ENCODE measurements at regions not wholly inside any gene's neighbourhood (a gene's known extent, or its start where the extent isn't known, plus 50 kb on each side); places are given as distances from the start of the nearest gene placed in this dataset.

DNA sequence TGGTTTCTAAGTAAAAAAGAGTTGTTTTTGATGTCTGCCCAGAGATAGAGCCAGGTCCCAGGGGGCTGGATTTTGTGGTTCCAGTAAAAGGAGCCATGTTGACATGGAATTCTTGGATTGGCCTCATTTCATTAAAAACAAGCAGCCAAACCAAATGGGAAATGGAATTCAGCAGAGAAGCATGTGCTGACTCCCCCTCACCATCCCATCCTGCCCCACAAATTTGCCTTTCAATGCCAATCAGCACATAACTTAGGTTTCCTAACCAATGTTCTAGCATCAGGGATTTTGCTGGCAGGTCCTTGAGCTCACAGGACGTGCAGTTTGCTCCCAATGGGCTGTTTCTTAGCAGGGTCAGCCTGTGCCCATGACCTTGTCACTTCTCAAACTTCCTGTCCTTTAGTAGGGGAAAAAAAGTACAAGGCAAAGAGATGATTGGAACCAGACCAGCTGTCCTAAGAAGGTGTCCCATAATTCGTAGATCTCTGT lies 101.5 kb upstream of the GADD45A start (continued):
- TF ChIP-seq, protein P1, sequence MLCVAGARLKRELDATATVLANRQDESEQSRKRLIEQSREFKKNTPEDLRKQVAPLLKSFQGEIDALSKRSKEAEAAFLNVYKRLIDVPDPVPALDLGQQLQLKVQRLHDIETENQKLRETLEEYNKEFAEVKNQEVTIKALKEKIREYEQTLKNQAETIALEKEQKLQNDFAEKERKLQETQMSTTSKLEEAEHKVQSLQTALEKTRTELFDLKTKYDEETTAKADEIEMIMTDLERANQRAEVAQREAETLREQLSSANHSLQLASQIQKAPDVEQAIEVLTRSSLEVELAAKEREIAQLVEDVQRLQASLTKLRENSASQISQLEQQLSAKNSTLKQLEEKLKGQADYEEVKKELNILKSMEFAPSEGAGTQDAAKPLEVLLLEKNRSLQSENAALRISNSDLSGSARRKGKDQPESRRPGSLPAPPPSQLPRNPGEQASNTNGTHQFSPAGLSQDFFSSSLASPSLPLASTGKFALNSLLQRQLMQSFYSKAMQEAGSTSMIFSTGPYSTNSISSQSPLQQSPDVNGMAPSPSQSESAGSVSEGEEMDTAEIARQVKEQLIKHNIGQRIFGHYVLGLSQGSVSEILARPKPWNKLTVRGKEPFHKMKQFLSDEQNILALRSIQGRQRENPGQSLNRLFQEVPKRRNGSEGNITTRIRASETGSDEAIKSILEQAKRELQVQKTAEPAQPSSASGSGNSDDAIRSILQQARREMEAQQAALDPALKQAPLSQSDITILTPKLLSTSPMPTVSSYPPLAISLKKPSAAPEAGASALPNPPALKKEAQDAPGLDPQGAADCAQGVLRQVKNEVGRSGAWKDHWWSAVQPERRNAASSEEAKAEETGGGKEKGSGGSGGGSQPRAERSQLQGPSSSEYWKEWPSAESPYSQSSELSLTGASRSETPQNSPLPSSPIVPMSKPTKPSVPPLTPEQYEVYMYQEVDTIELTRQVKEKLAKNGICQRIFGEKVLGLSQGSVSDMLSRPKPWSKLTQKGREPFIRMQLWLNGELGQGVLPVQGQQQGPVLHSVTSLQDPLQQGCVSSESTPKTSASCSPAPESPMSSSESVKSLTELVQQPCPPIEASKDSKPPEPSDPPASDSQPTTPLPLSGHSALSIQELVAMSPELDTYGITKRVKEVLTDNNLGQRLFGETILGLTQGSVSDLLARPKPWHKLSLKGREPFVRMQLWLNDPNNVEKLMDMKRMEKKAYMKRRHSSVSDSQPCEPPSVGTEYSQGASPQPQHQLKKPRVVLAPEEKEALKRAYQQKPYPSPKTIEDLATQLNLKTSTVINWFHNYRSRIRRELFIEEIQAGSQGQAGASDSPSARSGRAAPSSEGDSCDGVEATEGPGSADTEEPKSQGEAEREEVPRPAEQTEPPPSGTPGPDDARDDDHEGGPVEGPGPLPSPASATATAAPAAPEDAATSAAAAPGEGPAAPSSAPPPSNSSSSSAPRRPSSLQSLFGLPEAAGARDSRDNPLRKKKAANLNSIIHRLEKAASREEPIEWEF (IDR thresholded peaks at IDR 0.05; ENCODE audit: insufficient replicate concordance, low read depth, low read length): no peak
- no peak for TF ChIP-seq ESRRA (IDR thresholded peaks at IDR 0.05; ENCODE audit: low read length)

DNA sequence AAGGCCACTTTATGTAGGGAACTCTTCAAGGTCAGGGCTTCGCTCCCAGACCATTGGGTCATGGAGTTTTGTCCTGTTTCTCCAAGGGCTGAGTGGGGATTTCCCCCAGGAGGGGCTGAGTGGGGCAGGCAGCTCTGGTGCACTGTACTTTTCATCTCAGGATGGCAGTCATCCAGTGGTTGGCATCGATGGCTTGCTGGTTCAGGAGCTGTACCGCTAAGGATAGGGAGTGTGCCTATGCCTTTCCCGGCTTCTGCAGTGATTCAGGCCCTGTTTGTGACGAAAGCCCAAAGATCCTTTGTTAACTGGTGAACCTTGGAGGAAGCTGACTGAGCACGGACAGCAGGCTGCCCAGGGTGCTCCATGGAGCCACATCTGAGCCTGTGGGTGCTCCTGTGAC lies 100.1 kb upstream of the GADD45A start:
- no peaks in the 10 kb centered on the region for H4K20me1 ChIP-seq (ENCODE audit: control insufficient read depth, insufficient read depth)
- H3K9ac ChIP-seq (ENCODE audit: control insufficient read depth, insufficient read depth, low read length): no peak overlapping the region
- DNase-seq (ENCODE audit: low read depth, low spot score) (no peak), ATAC-seq (no peak), FAIRE-seq (no peak)
- intact Hi-C loops (cut with micrococcal nuclease; ENCODE audit: unreplicated experiment): no loop called here
- no peak overlapping the region for H3K27ac ChIP-seq (ENCODE audit: control insufficient read depth, insufficient read depth)
- ChIA-PET RAD21 (ENCODE audit: unreplicated experiment) (interaction anchor here (0.6 to 1.8 kb wide), 3 partner anchors 90 to 235 kb away, joined by 3 to 5 read pairs (median 4); no protein-coding TSS in a partner anchor), SMC1A (ENCODE audit: uncharacterized antibody, unreplicated experiment) (interaction anchor here (0.9 kb wide), 1 partner anchor 14 kb away, joined by 3 read pairs; no protein-coding TSS in a partner anchor), CTCF (interaction anchor here (0.8 to 1.0 kb wide), 2 partner anchors 12 to 24 kb away, joined by 3 read pairs; no protein-coding TSS in a partner anchor), POLR2A (interaction anchor here (1.1 kb wide), 1 partner anchor 10 kb away, joined by 3 read pairs; no protein-coding TSS in a partner anchor)
- no peaks in the 10 kb centered on the region for H3K36me3 ChIP-seq (ENCODE audit: control insufficient read depth in 2 of 2, insufficient read depth in 2 of 2, low read length in 1 of 2)
- BruUV-seq (replicated peaks): no TSS peak
- in situ Hi-C loops (cut with MboI): no loop called here
- H3K27me3 ChIP-seq (replicated peaks in 1 of 2; ENCODE audit: control insufficient read depth in 2 of 2, insufficient read depth in 2 of 2, low read length in 1 of 2): peaks cover 0 to 3% of the 10 kb centered on the region in 2 experiments; a peak in 1 of 4 replicates
- 21% methylated on average over 6 of the region's 6 CpGs for WGBS (ENCODE audit: insufficient coverage, insufficient replicate concordance, low lambda C conversion rate, missing lambda C conversion rate)
- H3K4me3 ChIP-seq: no peak overlapping the region
- no peak overlapping the region for H2AFZ ChIP-seq (ENCODE audit: control insufficient read depth, low read depth, low read length)
- no peaks in the 10 kb centered on the region; the same call in 2 of the 3 replicates for H3K9me3 ChIP-seq (replicated peaks; ENCODE audit: control insufficient read depth, insufficient read depth, low read length)
- no peaks in the 10 kb centered on the region for H3K4me1 ChIP-seq (ENCODE audit: control insufficient read depth, insufficient read depth, low read length)
- H3K4me2 ChIP-seq (ENCODE audit: control insufficient read depth, insufficient read depth): no peak overlapping the region
- TF ChIP-seq SMAD5 (IDR thresholded peaks at IDR 0.05; ENCODE audit: low read depth) (no peak), YY1 (IDR thresholded peaks at IDR 0.05; ENCODE audit: low read depth, low read length) (no peak), POLR2A (IDR thresholded peaks at IDR 0.05; ENCODE audit: low read depth, low read length) (no peak), KLF5 (IDR thresholded peaks at IDR 0.05; ENCODE audit: partially characterized antibody) (no peak), JUND (IDR thresholded peaks at IDR 0.05; ENCODE audit: low read depth, low read length) (no peak), ZNF384 (IDR thresholded peaks at IDR 0.05; ENCODE audit: borderline replicate concordance, low read depth, low read length) (no peak), RELA (IDR thresholded peaks at IDR 0.05; ENCODE audit: borderline replicate concordance, partially characterized antibody) (no peak)
- TF ChIP-seq, protein P2, sequence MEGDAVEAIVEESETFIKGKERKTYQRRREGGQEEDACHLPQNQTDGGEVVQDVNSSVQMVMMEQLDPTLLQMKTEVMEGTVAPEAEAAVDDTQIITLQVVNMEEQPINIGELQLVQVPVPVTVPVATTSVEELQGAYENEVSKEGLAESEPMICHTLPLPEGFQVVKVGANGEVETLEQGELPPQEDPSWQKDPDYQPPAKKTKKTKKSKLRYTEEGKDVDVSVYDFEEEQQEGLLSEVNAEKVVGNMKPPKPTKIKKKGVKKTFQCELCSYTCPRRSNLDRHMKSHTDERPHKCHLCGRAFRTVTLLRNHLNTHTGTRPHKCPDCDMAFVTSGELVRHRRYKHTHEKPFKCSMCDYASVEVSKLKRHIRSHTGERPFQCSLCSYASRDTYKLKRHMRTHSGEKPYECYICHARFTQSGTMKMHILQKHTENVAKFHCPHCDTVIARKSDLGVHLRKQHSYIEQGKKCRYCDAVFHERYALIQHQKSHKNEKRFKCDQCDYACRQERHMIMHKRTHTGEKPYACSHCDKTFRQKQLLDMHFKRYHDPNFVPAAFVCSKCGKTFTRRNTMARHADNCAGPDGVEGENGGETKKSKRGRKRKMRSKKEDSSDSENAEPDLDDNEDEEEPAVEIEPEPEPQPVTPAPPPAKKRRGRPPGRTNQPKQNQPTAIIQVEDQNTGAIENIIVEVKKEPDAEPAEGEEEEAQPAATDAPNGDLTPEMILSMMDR (IDR thresholded peaks at IDR 0.05 in 2 of 3, conservative IDR thresholded peaks at IDR 0.05 in 1 of 3; ENCODE audit: control insufficient read depth in 2 of 3, extremely low read depth in 1 of 3, insufficient read depth in 1 of 3, low read depth in 3 of 3, low read length in 3 of 3): no peak
- TF ChIP-seq, protein P3, sequence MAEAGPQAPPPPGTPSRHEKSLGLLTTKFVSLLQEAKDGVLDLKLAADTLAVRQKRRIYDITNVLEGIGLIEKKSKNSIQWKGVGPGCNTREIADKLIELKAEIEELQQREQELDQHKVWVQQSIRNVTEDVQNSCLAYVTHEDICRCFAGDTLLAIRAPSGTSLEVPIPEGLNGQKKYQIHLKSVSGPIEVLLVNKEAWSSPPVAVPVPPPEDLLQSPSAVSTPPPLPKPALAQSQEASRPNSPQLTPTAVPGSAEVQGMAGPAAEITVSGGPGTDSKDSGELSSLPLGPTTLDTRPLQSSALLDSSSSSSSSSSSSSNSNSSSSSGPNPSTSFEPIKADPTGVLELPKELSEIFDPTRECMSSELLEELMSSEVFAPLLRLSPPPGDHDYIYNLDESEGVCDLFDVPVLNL (IDR thresholded peaks at IDR 0.05; ENCODE audit: low read depth, low read length): no peak
- no peaks in the 10 kb centered on the region for H3K79me2 ChIP-seq (ENCODE audit: control insufficient read depth, insufficient read depth, low read length)

All from GM12878 (cell line).